HFFc6 (cell line): ENCODE measurements at regions not wholly inside any gene's neighbourhood (a gene's known extent, or its start where the extent isn't known, plus 50 kb on each side); places are given as distances from the start of the nearest gene placed in this dataset.

ENCODE experiments used
- DNase-seq: peaks from one replicate; pipeline ENCODE4 v3.0.0-alpha.2; 2018
- H3K27ac Mint-ChIP-seq: 2 replicates; pipeline ENCODE4 v1.8.0; 2020; ENCODE audit warnings: mild to moderate bottlenecking, mixed read lengths
- H3K27me3 Mint-ChIP-seq: 2 replicates; pipeline ENCODE4 v1.8.0; 2021; ENCODE audit warnings: mild to moderate bottlenecking, moderate library complexity, mixed read lengths; ENCODE audit not compliant: insufficient read depth
- H3K36me3 Mint-ChIP-seq: 2 replicates; pipeline ENCODE4 v1.8.0; 2021; ENCODE audit warnings: low read depth, mixed read lengths
- H3K4me1 Mint-ChIP-seq: 2 replicates; pipeline ENCODE4 v1.8.0; 2020; ENCODE audit warnings: low read depth, mixed read lengths
- H3K4me3 Mint-ChIP-seq: 2 replicates; pipeline ENCODE4 v1.8.0; 2020; ENCODE audit warnings: mild to moderate bottlenecking, moderate library complexity, mixed read lengths
- H3K9me3 Mint-ChIP-seq: 2 replicates; pipeline ENCODE4 v1.8.0; 2020; ENCODE audit warnings: mild to moderate bottlenecking, mixed read lengths
- TF ChIP-seq, protein P1 (sequence below): fragments of 200-600 bp; sonication (generic); IDR thresholded peaks from 2 replicates; pipeline ENCODE4 v1.5.0; 2021; ENCODE audit warnings: antibody characterized with exemption, mild to moderate bottlenecking

DNA sequence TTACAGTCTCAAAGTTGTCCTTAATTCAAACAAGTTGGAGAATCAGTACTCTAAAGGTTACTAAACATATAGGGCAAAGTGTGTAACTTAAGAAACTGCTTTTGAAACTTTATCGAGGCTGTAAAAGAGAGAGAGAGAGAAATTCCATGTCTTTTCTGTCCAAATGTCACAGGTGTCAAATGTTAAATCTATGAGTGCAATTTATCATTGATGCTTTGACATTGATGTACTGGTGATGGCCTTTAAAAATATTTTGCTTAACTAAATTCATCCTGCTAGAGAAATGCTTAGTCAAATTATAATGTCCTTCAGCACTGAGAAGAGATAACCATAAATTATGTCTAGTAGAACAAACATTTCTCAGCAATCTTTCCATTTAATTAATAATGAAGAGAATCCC is 1602.1 kb upstream of the TMEFF2 start:
- no peaks in the 10 kb centered on the region for H3K27me3 Mint-ChIP-seq
- peaks cover 15% of the 10 kb centered on the region for H3K9me3 Mint-ChIP-seq
- H3K36me3 Mint-ChIP-seq = no peaks in the 10 kb centered on the region
- no peaks in the 10 kb centered on the region for H3K4me1 Mint-ChIP-seq
- H3K27ac Mint-ChIP-seq = no peak overlapping the region
- TF ChIP-seq, protein P1, sequence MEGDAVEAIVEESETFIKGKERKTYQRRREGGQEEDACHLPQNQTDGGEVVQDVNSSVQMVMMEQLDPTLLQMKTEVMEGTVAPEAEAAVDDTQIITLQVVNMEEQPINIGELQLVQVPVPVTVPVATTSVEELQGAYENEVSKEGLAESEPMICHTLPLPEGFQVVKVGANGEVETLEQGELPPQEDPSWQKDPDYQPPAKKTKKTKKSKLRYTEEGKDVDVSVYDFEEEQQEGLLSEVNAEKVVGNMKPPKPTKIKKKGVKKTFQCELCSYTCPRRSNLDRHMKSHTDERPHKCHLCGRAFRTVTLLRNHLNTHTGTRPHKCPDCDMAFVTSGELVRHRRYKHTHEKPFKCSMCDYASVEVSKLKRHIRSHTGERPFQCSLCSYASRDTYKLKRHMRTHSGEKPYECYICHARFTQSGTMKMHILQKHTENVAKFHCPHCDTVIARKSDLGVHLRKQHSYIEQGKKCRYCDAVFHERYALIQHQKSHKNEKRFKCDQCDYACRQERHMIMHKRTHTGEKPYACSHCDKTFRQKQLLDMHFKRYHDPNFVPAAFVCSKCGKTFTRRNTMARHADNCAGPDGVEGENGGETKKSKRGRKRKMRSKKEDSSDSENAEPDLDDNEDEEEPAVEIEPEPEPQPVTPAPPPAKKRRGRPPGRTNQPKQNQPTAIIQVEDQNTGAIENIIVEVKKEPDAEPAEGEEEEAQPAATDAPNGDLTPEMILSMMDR = no peak
- H3K4me3 Mint-ChIP-seq = no peak overlapping the region
- DNase-seq = no peak

- Mint-ChIP-seq H3K27ac (no peak overlapping the region), H3K4me1 (no peaks in the 10 kb centered on the region), H3K27me3 (no peaks in the 10 kb centered on the region), H3K36me3 (no peaks in the 10 kb centered on the region), H3K4me3 (no peak overlapping the region; the same call in 1 of the 2 replicates), H3K9me3 (peaks cover 15% of the 10 kb centered on the region)
- TF ChIP-seq, protein P1 = no peak
- no peak for DNase-seq
Measured at GRCh38 chr2:193793914-193794313, 1599.2 kb upstream of the TMEFF2 start.

DNA sequence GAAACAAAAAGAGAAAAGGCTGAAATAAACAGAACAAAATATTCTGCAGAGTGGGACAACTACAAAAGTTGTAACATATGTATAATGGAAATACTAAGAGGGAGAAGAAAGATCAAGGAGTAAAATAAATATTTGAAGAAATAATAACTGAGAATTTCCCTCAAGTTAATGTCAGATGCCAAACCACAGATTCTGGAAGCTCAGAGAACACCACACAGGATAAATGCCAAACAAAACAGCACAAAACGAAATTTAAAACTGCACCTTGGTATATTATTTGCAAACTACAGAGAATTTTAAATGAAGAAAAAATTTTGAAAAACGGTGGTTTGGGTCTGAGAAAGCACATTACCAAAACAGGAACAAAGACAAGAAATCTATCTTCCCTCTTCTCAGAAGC is 1588.9 kb upstream of the TMEFF2 start:
- no peak for DNase-seq
- Mint-ChIP-seq H3K4me3 (no peak overlapping the region), H3K9me3 (peaks cover 17% of the 10 kb centered on the region), H3K27ac (no peak overlapping the region), H3K27me3 (no peaks in the 10 kb centered on the region), H3K36me3 (no peaks in the 10 kb centered on the region), H3K4me1 (no peaks in the 10 kb centered on the region)
- TF ChIP-seq, protein P1 = no peak

GRCh38 chr2:193778293-193778692 is 1583.6 kb upstream of the TMEFF2 start:
- H3K27me3 Mint-ChIP-seq = no peaks in the 10 kb centered on the region
- no peak overlapping the region for H3K4me3 Mint-ChIP-seq
- no peak overlapping the region for H3K27ac Mint-ChIP-seq
- H3K4me1 Mint-ChIP-seq = no peaks in the 10 kb centered on the region
- H3K9me3 Mint-ChIP-seq = peaks cover 28% of the 10 kb centered on the region
- TF ChIP-seq, protein P1 = no peak
- no peak for DNase-seq
- no peaks in the 10 kb centered on the region for H3K36me3 Mint-ChIP-seq

DNA sequence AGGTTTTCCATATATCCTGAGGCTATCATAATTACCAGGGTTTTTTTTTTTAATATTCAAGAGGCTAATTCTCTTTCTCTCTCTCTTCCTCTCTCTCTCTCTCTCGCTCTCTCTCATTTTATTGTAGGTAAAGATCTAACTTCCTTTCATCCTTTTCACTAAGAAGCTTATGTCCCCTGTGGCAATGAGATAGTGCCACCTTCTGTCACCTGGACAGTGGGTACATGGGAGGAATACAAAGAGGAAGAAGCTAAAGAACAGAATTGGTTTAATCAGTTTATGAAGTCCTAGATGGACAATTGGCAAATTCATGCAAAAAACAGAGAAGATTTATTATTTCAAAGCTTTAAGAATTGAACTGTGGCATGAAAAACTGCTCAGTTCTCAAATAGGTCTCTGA is 1582.3 kb upstream of the TMEFF2 start:
- peaks cover 23% of the 10 kb centered on the region for H3K9me3 Mint-ChIP-seq
- H3K27ac Mint-ChIP-seq = no peak overlapping the region
- DNase-seq = no peak
- H3K36me3 Mint-ChIP-seq = no peaks in the 10 kb centered on the region
- TF ChIP-seq, protein P1 = no peak
- H3K4me3 Mint-ChIP-seq = no peak overlapping the region
- no peaks in the 10 kb centered on the region for H3K27me3 Mint-ChIP-seq
- no peaks in the 10 kb centered on the region for H3K4me1 Mint-ChIP-seq

GRCh38 chr2:193774166-193774565 is 1579.4 kb upstream of the TMEFF2 start:
- TF ChIP-seq, protein P1 = no peak
- Mint-ChIP-seq H3K36me3 (no peaks in the 10 kb centered on the region), H3K27me3 (no peaks in the 10 kb centered on the region), H3K9me3 (peaks cover 22% of the 10 kb centered on the region), H3K4me3 (no peak overlapping the region), H3K27ac (no peak overlapping the region), H3K4me1 (no peaks in the 10 kb centered on the region)
- no peak for DNase-seq
